GM12892 (cell line): ENCODE measurements at regions not wholly inside any gene's neighbourhood (a gene's known extent, or its start where the extent isn't known, plus 50 kb on each side); places are given as distances from the start of the nearest gene placed in this dataset.

Source experiments
- POLR2A ChIP-seq: IDR thresholded peaks from 2 replicates; pipeline ENCODE4 v1.6.1; 2011; ENCODE audit warnings: low read depth, low read length, control low read depth
- POLR2AphosphoS5 ChIP-seq: IDR thresholded peaks from 2 replicates; pipeline ENCODE4 v1.6.1; 2011; ENCODE audit warnings: low read depth, low read length, control low read depth

DNA sequence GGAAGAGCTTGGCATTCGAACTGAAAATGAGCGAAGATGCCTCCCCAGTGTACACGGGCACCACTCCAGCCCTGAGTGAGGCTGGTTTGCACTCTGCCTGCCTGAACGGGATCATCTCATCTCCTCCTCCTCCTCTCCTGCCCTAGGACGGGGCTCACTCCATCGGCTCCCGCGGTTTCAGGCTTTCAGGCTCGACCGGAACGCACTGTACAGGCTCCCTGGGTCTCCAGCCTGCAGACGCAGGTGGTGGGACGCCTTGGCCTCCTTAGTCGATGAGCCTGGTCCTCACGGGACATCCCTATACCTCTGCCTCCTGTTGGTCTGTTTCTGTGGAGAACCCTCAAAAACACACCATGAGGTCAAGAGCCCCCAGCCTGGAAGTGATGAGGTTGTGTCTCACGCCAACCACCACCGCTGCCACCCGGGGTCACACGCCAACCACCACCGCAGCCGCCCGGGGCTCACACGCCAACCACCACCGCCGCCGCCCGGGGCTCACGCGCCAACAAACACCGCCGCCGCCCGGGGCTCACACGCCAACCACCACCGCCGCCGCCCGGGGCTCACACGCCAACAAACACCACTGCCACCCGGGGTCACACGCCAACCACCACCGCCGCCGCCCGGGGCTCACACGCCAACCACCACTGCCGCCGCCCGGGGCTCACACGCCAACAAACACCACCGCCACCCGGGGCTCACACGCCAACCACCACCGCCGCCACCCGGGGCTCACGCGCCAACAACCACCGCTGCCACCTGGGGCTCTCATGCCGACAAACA lies 56.3 kb downstream of the FOXL3 start:
- TF ChIP-seq POLR2A (no peak), POLR2AphosphoS5 (no peak)
